ENCODE measurements at regions not wholly inside any gene's neighbourhood (a gene's known extent, or its start where the extent isn't known, plus 50 kb on each side); places are given as distances from the start of the nearest gene placed in this dataset.

- no peaks in the 10 kb centered on the region for H3K36me3 ChIP-seq (replicated peaks in 1 of 2; ENCODE audit: control insufficient read depth in 1 of 2, insufficient read depth in 2 of 2, low read length in 1 of 2)
- no peaks in the 10 kb centered on the region for H3K79me2 ChIP-seq (ENCODE audit: insufficient read depth)
- H2AFZ ChIP-seq (ENCODE audit: low read depth): no peak overlapping the region
- no peak for TF ChIP-seq RXRA (IDR thresholded peaks at IDR 0.05; ENCODE audit: borderline replicate concordance, low read depth)
- TF ChIP-seq TCF12 (IDR thresholded peaks at IDR 0.05): no peak
- TF ChIP-seq PBX3 (IDR thresholded peaks at IDR 0.05): no peak
- no peak for TF ChIP-seq RAD21 (IDR thresholded peaks at IDR 0.05; ENCODE audit: low read length)
- no peak for TF ChIP-seq ELF1 (IDR thresholded peaks at IDR 0.05)
- no peak for TF ChIP-seq FOXJ3 (CRISPR knock-in tag; IDR thresholded peaks at IDR 0.05)
- no peak for TF ChIP-seq FOSL2 (IDR thresholded peaks at IDR 0.05; ENCODE audit: borderline replicate concordance, low read depth)
- TF ChIP-seq USF1 (IDR thresholded peaks at IDR 0.05; ENCODE audit: borderline replicate concordance, low read depth): no peak
- no peak for TF ChIP-seq GATA2 (CRISPR knock-in tag; IDR thresholded peaks at IDR 0.05)
- no peak for TF ChIP-seq MEF2A (IDR thresholded peaks at IDR 0.05; ENCODE audit: borderline replicate concordance, low read depth)
- no peak for TF ChIP-seq RFX5 (IDR thresholded peaks at IDR 0.05; ENCODE audit: low read length)
- no peak for TF ChIP-seq EZH2phosphoT487 (IDR thresholded peaks at IDR 0.05; ENCODE audit: borderline replicate concordance, low read depth)
- no peak for TF ChIP-seq CTCF (IDR thresholded peaks at IDR 0.05)
- TF ChIP-seq NFIC (IDR thresholded peaks at IDR 0.05; ENCODE audit: borderline replicate concordance): no peak
- no peak for TF ChIP-seq CHD2 (IDR thresholded peaks at IDR 0.05; ENCODE audit: low read length, partially characterized antibody)
- TF ChIP-seq NRF1 (IDR thresholded peaks at IDR 0.05; ENCODE audit: low read depth, low read length): no peak
- peak overlapping the region in 1 of 2 experiments; percentile 11; a peak in 2 of 4 replicates for H3K27ac ChIP-seq (ENCODE audit: low read depth in 2 of 2, low read length in 1 of 2)
- ChIA-PET CTCF (interaction anchor here (0.8 to 1.2 kb wide), 2 partner anchors 99 to 302 kb away, joined by 3 read pairs; no protein-coding TSS in a partner anchor), POLR2A (no interaction called here)
- 54% methylated on average over 4 of the region's 4 CpGs for whole genome bisulfite sequencing (ENCODE audit: low lambda C conversion rate)
- H3F3A ChIP-seq (replicated peaks; ENCODE audit: insufficient read depth): no peaks in the 10 kb centered on the region
- H3K9me3 ChIP-seq: no peaks in the 10 kb centered on the region
- H3K4me1 ChIP-seq (ENCODE audit: control insufficient read depth in 1 of 2, insufficient read depth in 2 of 2, low read depth in 1 of 2, low read length in 1 of 2): peaks cover 0 to 4% of the 10 kb centered on the region in 2 experiments; a peak in 2 of 4 replicates
- no peaks in the 10 kb centered on the region for H3K9me2 ChIP-seq
- H3K27me3 ChIP-seq (ENCODE audit: insufficient read depth): no peaks in the 10 kb centered on the region
- H3K9ac ChIP-seq: no peak overlapping the region
- DNase-seq: no peak
- no peak overlapping the region for H3K4me3 ChIP-seq (ENCODE audit: low read depth in 2 of 2, low read length in 1 of 2)
- no peaks in the 10 kb centered on the region for H4K20me1 ChIP-seq (ENCODE audit: insufficient read depth)
- no peak overlapping the region for H3K4me2 ChIP-seq
Measured at GRCh38 chr6:104226790-104227446, 632.8 kb downstream of the HACE1 start.
